AG09309 (cell line): ENCODE measurements at regions not wholly inside any gene's neighbourhood (a gene's known extent, or its start where the extent isn't known, plus 50 kb on each side); places are given as distances from the start of the nearest gene placed in this dataset.
"Not testable (repeated sequence)": the region's sequence is repeated elsewhere in the genome, so short reads cannot be mapped to it uniquely, and the experiment has no call there.

ENCODE experiments used
- DNase-seq: peaks from one replicate; pipeline ENCODE4 v3.0.0-alpha.2; 2010; ENCODE audit warnings: low read depth
- H3K4me3 ChIP-seq: 2 replicates; pipeline ENCODE4 v1.5.1; 2011; ENCODE audit warnings: mild to moderate bottlenecking, low read depth, low read length, moderate library complexity; ENCODE audit not compliant: control insufficient read depth
- TF ChIP-seq, protein P1 (sequence below): IDR thresholded peaks from 2 replicates; pipeline ENCODE4 v1.5.1; 2011; ENCODE audit warnings: mild to moderate bottlenecking, low read depth, low read length, inconsistent platforms; ENCODE audit not compliant: insufficient read depth, control insufficient read depth; ENCODE audit errors: missing control alignments

DNA sequence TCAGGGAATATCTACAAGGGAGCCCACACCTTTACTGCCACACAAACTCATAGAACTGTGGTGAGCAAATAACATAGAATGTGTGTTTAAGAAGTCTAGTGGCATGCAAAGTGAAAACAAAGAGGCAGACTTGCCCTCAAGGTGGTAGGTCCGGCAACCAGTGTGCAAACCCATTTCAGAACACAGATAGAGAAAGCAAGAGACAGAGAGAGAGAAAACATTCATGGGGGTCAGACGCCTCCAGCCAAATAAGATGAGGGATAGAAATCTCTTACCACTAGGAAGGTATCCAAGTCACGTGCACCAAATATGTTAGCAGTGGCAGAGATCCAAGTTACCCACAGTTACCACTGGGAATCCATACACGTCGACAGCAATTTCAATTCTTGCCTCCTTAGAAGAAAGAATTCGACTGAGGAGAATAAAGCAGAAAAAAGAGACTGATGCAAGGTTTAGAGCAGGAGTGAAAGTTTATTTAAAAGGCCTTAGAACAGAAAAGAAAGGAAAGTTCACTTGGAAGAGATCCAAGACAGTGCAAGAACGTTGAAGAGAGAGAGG, 252.8 kb downstream of the NAP1L3 start:
- H3K4me3 ChIP-seq, result no peak overlapping the region
- DNase-seq, result no peak
- TF ChIP-seq, protein P1, sequence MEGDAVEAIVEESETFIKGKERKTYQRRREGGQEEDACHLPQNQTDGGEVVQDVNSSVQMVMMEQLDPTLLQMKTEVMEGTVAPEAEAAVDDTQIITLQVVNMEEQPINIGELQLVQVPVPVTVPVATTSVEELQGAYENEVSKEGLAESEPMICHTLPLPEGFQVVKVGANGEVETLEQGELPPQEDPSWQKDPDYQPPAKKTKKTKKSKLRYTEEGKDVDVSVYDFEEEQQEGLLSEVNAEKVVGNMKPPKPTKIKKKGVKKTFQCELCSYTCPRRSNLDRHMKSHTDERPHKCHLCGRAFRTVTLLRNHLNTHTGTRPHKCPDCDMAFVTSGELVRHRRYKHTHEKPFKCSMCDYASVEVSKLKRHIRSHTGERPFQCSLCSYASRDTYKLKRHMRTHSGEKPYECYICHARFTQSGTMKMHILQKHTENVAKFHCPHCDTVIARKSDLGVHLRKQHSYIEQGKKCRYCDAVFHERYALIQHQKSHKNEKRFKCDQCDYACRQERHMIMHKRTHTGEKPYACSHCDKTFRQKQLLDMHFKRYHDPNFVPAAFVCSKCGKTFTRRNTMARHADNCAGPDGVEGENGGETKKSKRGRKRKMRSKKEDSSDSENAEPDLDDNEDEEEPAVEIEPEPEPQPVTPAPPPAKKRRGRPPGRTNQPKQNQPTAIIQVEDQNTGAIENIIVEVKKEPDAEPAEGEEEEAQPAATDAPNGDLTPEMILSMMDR, result no peak

DNA sequence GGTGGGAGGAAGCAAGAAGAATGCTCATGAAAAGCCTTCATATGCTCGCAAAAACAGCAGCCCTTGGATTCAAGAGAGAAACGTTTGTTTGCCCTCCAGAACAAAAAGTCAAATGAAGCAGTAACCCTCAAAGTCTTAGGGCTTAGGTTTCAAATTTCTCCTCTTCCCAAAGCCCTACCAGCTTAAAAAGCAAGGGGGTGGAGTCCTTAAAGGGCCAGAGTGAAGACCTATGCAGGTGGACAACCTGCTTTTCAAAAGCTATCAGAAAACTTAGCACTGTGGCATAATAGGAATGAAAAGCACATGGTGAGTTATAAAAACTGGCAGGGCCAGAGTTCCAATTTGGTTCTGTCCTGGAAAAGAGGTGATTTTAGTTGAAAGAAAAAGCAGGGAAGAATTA, 253.3 kb downstream of the NAP1L3 start:
- TF ChIP-seq, protein P1, result no peak
- H3K4me3 ChIP-seq, result no peak overlapping the region
- DNase-seq, result no peak

DNA sequence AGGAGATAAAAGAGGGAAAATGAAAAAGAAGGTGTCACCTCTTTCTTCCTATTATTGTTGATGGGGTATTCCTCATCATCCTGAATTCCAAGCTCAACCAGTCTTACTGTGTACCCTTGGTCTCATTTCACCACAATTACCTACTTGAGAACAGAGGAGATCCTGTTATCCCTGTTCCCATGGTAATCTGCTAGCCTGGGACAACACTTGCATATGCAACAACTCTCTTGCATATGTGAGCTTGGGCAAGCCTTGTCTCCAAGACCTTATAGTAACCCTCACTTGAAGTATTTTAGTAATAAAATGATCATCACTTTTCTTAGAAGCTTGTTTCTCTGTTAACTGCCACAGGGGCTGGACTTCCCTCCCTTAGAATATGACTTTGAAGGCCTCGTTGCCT, 253.7 kb downstream of the NAP1L3 start:
- TF ChIP-seq, protein P1, result no peak

DNA sequence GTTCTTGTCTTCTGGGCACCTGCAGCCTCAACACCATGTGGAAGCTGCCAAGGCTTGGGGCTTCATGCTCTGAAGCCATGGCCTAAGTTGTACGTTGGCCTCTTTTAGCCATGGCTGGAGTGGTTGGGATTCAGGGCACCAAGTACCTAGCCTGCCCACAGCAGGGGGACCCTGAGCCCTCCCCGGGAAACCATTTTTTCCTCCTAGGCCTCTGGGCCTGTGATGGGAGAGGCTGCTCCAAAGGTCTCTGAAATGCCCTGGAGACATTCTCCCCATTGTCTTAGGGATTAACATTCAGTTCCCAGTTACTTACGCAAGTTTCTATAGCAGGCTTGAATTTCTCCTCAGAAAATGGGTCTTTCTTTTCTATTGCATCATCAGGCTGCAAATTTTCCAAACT, 269.3 kb downstream of the NAP1L3 start:
- no peak for DNase-seq
- no peak overlapping the region for H3K4me3 ChIP-seq
- TF ChIP-seq, protein P1, result no peak

More for the DNA sequence above, 253.7 kb downstream of the NAP1L3 start:
- DNase-seq, result no peak
- H3K4me3 ChIP-seq, result no peak overlapping the region

DNA sequence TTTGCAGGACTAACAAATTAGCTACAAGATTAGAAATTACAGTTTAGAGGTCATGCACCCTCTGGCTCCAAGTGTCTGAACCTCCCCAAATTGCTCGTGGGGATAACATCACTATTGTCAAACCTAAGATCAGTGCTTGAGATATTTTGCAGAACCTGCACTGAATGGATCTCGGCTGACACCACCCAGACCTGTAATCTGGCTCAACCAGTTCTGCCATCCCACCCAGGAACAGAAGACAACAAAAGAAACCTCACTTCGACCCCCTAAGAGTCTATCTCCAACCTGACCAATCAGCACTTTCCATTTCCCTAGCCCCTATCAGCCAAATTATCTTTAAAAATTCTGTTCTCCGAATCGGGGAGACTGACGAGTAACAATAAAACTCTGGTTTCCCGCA, 318.7 kb downstream of the NAP1L3 start:
- no peak overlapping the region for H3K4me3 ChIP-seq
- TF ChIP-seq, protein P1, result no peak
- no peak for DNase-seq

DNA sequence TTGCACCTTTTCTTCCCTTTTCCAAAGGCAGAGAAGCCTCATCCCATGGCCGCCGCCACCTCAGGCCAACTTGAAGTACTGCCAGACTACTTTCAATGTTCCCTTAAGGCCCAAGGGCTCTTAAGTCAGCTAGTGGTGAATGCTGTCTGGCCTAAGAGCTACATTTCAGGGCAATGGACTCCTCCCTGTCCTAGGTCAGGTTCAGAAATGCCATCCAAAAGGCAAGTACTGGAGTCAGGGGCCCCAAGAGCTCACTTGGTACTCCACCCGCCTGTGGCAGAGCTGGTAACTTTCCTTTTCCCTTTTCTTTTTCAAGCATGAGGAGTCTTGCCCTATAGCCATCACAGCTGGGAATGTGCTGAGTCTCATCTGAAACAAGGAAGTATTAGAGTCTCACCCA, 327.1 kb downstream of the NAP1L3 start:
- DNase-seq, result no peak
- TF ChIP-seq, protein P1, result no peak
- no peak overlapping the region for H3K4me3 ChIP-seq

DNA sequence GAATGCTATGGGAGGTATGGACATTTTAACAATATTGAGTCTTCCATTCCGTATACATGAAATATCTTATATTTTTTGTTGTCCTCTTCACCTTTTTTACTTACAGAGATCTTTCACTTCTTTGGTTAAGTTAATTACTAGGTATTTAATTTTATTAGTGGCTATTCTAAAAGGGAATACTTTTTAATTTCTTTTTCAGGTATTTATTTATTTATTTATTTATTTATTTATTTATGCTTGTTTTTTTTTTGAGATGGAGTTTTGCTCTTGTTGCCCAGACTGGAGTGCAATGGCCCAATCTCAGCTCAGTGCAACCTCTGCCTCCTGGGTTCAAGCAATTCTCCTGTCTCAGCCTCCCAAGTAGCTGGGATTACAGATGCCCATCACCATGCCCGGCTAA, 329.1 kb downstream of the NAP1L3 start:
- DNase-seq, H3K4me3 ChIP-seq: not testable (repeated sequence)

DNA sequence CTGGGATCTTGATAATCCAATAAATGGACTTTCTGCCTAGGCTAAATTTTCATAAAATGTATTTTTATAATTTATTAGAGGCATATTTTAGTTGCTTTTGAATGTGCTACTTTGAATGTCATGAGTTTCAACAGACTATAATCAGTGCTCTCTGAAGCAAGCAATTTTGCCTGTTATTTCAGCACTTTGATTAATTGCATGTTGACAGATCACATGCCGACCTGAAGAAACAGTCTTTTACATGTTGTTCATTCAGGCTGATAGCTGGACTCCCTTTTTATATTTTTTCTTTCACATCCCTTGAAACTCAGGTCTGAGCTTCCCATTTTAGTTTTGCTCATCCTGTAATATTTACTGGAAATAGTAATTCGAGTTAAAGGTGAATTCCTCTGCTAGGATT, 341.0 kb downstream of the NAP1L3 start:
- TF ChIP-seq, protein P1, result no peak
- H3K4me3 ChIP-seq, result no peak overlapping the region
- no peak for DNase-seq
